ENCODE measurements at regions not wholly inside any gene's neighbourhood (a gene's known extent, or its start where the extent isn't known, plus 50 kb on each side); places are given as distances from the start of the nearest gene placed in this dataset.

DNA sequence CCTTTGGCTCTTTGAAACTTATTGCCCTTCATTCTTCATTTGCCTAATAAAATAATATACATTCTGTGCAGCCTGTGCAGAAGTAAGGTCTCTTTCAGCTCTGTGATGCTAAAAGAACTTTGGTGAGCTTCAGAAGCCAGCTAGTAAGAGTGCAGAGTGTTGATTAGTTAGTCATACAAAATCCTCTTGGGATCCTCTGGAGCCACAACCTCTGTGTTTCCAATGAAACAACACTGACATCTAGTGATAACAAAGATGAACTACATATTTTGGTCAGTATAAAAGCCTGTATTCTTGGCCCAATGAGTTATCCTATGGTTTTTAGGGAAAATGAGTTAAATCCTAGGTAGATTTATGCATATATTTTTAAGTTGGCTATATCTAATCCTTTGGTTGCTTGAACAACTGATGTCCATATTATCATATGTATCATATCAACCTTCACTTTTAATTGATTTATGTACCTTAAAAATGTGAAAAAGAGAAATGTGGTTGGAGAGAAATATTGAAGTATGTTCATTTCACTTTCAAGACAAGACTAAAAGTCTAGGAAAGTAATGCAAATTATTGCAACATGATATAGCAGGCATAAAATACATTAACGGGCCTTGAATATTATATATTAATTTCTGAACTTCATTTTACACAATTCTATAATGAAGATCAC lies 158.4 kb downstream of the KLHL28 start:
- TF ChIP-seq, protein P1, sequence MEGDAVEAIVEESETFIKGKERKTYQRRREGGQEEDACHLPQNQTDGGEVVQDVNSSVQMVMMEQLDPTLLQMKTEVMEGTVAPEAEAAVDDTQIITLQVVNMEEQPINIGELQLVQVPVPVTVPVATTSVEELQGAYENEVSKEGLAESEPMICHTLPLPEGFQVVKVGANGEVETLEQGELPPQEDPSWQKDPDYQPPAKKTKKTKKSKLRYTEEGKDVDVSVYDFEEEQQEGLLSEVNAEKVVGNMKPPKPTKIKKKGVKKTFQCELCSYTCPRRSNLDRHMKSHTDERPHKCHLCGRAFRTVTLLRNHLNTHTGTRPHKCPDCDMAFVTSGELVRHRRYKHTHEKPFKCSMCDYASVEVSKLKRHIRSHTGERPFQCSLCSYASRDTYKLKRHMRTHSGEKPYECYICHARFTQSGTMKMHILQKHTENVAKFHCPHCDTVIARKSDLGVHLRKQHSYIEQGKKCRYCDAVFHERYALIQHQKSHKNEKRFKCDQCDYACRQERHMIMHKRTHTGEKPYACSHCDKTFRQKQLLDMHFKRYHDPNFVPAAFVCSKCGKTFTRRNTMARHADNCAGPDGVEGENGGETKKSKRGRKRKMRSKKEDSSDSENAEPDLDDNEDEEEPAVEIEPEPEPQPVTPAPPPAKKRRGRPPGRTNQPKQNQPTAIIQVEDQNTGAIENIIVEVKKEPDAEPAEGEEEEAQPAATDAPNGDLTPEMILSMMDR (IDR thresholded peaks at IDR 0.05) = peak; percentile 36 to 80 (median 69)
- Histone ChIP-seq H3K36me3 (no peaks in the 10 kb centered on the region), H3K4me1 (no peaks in the 10 kb centered on the region), H3K4me3 (no peak overlapping the region), H3K27ac (no peak overlapping the region), H3K27me3 (no peaks in the 10 kb centered on the region), H3K9me3 (peaks cover 0 to 5% (median 0%) of the 10 kb centered on the region in 11 donors)
- 59 to 78% methylated on average over 1 of the region's 1 CpG for WGBS, 2 donors
- no peak for DNase-seq
- intact Hi-C loops (cut with DNase I) = no loop called here
- ATAC-seq = peak in 7 of 8 donors; percentile 40 to 83 (median 64)

- intact Hi-C loops (cut with DNase I) = no loop called here
- H3K36me3 ChIP-seq = no peaks in the 10 kb centered on the region
- WGBS, 2 donors = 73 to 76% methylated on average over 40 to 60 of the region's 60 CpGs
- no peak overlapping the region for H3K27ac ChIP-seq
- peaks cover 0 to 5% (median 0%) of the 10 kb centered on the region in 7 donors for H3K27me3 ChIP-seq
- H3K4me3 ChIP-seq = peak overlapping the region in 1 of 10 donors; percentile 20
- ATAC-seq (no peak), DNase-seq (no peak)
- no peaks in the 10 kb centered on the region for H3K4me1 ChIP-seq
- TF ChIP-seq, protein P1 (IDR thresholded peaks at IDR 0.05) = no peak
- H3K9me3 ChIP-seq = peaks cover 0 to 5% (median 0%) of the 10 kb centered on the region in 11 donors
These were observed 163.1 kb downstream of the KLHL28 start for GRCh38 chr14:44798386-44799242.

DNA sequence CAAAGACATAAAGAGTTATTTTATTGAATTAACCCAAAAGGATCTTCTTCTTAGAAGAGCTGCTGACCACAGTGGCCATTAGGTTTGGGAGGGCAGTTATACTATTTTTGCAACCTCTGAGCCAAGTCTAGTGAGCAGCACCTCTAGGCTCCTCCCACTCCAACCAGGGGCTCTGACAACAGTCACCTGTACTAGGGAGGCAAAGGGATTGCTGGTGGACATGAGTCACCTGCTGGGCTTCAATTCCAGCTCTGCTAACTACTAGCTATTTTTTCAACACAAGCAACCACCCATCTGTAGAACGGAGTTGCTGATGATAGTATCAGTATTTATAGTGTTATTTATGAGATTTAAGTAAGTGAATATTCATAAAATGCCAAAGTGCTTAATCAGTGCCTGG lies 166.0 kb downstream of the KLHL28 start:
- Histone ChIP-seq H3K36me3 (no peaks in the 10 kb centered on the region), H3K4me1 (no peaks in the 10 kb centered on the region), H3K4me3 (no peak overlapping the region), H3K27ac (no peak overlapping the region), H3K9me3 (no peaks in the 10 kb centered on the region), H3K27me3 (peaks cover 0 to 5% (median 0%) of the 10 kb centered on the region in 7 donors)
- intact Hi-C loops (cut with DNase I) = no loop called here
- TF ChIP-seq, protein P1 (IDR thresholded peaks at IDR 0.05) = no peak
- ATAC-seq (no peak), DNase-seq (no peak)
- 71 to 72% methylated on average over 1 of the region's 1 CpG for WGBS, 2 donors

DNA sequence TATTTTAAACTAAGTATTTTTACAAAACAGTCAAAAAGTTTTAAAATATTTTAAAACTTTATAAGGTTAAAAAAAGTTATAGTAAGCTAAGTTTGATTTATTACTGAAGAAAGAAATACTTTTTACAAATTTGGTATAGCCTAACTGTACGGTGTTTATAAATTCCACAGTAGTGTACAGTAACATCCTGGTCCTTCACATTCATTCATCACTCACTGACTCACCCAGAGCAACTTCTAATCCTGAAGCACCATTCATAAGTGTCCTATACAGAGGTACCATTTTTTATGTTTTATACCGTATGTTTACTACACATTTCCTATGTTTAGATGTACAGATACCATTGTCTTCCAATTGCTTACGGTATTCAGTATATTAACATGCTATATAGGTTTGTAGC lies 170.0 kb downstream of the KLHL28 start:
- DNase-seq = no peak
- Histone ChIP-seq H3K27ac (no peak overlapping the region), H3K4me3 (no peak overlapping the region), H3K36me3 (no peaks in the 10 kb centered on the region), H3K27me3 (peaks cover 0 to 5% (median 0%) of the 10 kb centered on the region in 7 donors), H3K9me3 (peaks cover 0 to 4% (median 0%) of the 10 kb centered on the region in 11 donors), H3K4me1 (no peaks in the 10 kb centered on the region)
- ATAC-seq = no peak
- intact Hi-C loops (cut with DNase I) = no loop called here
- WGBS, 2 donors = 88 to 91% methylated on average over 3 of the region's 3 CpGs
- TF ChIP-seq, protein P1 (IDR thresholded peaks at IDR 0.05) = no peak

All from heart right ventricle (tissue), 16 donors.